Stimulated activated CD4-positive, alpha-beta T cell treated with anti-CD3 and anti-CD28 coated beads, Interleukin-4, amount 100 ng/mL, for 48 hours (primary cell): ENCODE measurements at regions not wholly inside any gene's neighbourhood (a gene's known extent, or its start where the extent isn't known, plus 50 kb on each side); places are given as distances from the start of the nearest gene placed in this dataset.

Source experiments
- DNase-seq, 2 donors: peaks; one replicate each; pipeline ENCODE4 v3.0.0-alpha.2; 2020; ENCODE audit warnings: low read depth in 2 of 2

- DNase-seq, result no peak
Observed at GRCh38 chr16:17591655-17592405, 121.1 kb upstream of the XYLT1 start.

- peak; percentile 27 to 48 for DNase-seq
Observed at GRCh38 chr16:17590711-17591654, 120.2 kb upstream of the XYLT1 start.

DNA sequence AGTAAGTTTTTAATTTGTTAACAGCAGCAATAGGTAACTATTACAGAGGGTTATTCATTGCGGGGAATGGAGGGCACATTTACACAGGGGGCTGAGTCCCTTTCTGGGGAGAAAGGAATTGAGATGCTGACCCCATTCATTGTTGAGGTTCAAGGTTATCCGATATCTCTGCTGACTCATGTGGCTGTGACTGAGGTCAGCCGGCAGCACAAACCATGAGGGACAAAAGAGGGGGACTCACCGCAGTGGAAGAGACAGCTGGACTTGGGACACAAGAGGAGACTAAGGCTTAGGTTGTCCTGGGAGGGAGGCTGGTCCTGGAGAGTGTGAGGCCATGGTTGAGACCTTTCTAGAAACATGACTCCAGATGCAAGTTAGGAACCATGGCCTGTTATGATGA, 119.1 kb upstream of the XYLT1 start:
- DNase-seq, result no peak

GRCh38 chr16:17585449-17586074, 114.8 kb upstream of the XYLT1 start:
- no peak for DNase-seq

GRCh38 chr16:17578981-17579874, 108.5 kb upstream of the XYLT1 start:
- peak; percentile 37 to 40 for DNase-seq

GRCh38 chr16:17574256-17574655, 103.5 kb upstream of the XYLT1 start:
- DNase-seq, result no peak

DNA sequence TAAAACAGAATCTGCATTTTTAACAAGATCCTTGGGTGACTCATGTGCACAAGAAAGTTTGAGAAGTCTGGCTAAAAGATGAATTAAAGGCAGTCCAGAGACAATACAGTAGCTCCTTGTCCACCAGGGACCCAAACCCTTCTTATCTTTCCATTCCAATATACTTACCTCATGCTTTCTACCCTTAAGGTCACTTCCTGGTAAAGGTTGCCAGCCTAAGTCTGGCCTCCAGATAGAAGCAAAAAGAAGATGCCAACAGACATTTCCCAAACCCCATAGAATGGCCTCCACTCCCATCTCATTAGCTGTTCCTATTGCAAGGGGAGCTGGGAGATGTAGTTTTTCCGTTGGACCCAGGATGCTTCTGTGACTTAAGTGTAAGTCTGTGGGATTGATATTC, 101.4 kb upstream of the XYLT1 start:
- no peak for DNase-seq

DNA sequence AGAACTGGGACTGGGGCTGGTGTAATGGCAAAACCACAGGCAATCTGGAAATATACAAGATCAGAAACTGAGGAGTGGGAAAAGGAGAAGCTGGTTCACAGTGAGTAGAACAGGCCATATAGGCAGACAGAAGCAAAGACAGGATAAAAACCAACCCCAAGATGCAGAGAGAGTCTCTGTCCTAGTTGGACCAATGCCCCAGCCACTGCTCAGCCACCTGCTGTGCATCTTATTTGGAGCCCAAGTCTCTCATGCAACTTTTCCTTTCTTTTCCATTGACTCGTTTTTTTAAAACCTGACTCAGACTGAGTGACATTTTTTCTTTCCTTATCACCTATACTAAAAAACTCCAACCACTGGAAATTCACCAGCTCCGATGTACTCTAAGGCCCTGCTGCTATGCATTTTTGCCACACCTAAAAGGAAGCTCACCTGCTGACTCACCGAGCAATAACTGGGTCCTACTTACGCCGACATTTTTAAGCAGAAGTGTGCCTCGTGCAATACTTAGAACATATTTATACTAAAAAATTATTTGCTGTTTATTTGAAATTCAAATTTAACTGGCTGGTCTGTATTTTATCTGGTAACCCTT, 100.8 kb upstream of the XYLT1 start:
- DNase-seq, result no peak

DNA sequence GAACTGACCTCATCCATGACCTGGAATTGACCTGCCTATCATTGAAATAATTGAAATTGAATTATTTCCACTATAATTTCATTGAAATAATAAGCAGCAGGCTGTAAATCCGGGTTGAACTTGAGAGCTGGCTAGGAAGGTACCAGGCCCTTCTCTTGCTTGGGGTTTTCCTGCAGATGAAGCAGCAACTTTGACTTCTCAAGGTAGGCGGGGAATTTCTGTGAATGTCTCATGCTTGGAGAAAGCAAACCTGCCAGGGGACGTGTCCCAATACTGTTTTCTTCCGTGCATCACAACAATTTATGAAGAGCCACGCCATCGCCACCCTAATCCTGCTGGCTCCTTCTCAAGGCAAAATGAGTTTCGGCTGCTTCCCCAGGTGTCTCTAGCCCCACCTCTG, 97.5 kb upstream of the XYLT1 start:
- DNase-seq, result no peak

GRCh38 chr16:17567455-17567854, 96.7 kb upstream of the XYLT1 start:
- DNase-seq, result no peak

DNA sequence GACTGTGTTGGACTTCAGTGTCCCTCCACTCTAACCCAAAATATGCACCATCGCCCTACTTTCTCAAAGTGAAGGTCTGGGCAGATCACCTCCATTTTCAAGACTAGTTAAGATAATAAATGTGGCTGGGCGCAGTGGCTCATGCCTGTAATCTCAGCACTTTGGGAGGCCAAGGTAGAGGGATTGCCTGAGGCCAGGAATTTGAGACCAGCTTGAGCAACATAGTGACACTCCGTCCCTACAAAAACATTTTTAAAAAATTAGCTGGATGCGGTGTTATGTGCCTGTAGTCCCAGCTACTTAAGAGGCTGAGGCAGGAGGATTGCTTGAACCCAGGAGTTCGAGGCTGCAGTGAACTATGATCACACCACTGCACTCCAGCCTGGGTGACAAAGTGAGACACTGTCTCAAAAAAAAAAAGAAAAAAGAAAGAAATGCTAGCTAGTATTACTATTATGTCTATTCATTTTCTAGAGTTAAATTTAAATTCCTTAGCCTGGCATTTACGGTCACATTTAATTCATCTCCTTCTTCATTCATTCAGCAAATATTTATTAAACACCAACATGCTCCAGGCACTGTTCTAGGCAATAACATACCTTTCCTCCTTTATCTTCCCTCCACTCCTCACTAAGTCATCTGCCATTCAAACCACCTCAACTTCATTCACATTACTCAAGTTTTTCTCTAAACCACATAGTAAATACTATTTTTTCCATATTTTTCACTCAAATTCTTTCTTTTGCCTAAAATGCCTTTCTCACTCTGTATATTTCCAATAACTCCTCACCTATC, 96.1 kb upstream of the XYLT1 start:
- no peak for DNase-seq

DNA sequence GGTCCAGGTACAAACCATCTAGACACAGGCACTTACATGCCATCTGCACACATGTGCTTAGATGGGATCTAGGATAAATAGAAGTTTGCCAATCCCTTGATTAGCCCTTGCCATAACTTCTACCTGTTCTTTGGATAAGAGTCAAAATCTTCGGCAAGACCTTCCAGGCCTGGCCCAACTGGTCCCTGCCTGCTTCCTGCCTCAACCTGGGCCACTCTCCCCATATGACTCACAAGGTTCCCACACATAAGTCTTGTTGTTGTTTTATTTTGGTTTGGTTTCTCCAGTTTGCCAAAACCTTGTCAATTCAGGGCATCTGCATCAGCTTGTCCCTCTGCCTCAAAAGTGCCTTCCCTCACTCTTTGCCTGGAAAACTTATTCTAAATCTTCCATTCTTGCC, 95.3 kb upstream of the XYLT1 start:
- no peak for DNase-seq

DNA sequence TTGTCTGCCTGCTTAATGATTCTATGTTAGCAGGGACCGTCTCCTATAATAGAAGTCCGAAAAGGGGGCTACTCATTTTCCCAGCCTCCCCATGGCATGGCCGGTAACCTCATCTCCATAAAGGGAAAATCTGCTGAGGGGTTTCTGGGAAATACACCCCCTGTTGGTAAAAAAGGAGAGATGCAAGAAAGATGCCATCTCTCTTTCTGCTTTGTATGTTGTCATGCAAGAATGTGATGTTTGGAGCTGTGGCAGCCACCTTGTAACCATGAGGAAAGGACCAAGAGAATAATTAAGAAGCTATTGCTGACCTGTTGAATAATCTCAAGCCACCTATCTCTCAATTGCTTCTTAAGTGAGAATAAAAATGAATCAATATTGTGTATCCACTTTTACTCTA, 94.8 kb upstream of the XYLT1 start:
- DNase-seq, result no peak

- DNase-seq, result no peak
Observed at GRCh38 chr16:17564856-17565255, 94.1 kb upstream of the XYLT1 start.

- no peak for DNase-seq
Observed at GRCh38 chr16:17563323-17564091, 92.7 kb upstream of the XYLT1 start.

DNA sequence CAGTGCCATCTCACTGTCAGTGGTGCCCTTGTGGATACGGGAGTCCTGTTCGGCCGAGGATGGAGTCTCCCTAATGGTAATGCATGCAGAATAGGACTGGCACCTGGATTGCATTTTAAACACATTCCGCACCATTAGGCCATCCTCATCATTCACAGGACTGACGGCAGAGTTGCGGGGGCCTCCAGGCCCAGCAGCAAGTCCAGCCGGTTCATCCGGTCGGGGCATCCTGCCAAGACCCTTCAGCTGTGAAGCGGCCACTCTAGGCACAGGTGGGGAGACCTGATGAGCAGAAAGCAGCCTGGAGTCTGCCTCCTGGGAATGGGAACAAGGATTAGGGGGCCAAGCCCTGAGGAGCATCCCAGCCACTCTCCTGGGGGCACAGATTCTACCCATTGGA, 90.3 kb upstream of the XYLT1 start:
- DNase-seq, result no peak

DNA sequence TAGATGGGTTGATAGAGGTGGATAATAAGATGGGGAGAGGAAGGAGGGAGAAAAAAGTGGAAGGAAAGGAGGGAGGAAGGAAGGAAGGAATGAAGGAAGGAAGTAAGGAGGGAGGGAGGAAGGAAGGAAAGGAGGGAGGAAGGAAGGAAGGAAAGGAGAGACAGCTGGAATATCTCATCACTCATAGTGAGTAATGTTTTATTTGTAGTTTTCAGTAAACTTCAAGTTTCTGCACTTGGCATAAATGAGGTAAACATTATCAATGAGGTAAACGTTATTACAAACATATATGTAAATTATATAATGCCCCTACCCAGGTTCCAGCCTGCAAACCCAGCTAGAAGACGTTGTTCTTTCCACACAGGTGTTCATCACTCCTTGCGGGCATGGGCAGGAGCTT, 89.8 kb upstream of the XYLT1 start:
- no peak for DNase-seq

DNA sequence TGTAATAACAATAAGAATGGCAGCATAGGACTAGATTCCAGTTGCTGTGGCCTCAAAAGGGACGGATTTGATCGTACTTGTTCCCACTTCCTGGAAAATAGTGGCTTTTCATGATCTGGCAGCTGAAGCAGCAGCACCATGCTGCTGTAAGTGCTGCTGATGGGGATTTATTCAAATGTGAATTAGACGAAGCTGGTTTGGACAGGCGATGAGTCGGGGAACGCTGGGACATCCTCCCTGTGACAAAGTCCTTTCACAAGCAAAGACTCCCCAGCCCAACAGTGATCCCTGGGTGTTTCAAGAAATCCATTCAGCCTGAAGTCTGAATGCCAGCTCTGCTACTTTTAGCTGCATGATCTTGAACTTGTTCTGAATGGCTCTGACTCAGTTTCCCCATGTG, 88.6 kb upstream of the XYLT1 start:
- no peak for DNase-seq

DNA sequence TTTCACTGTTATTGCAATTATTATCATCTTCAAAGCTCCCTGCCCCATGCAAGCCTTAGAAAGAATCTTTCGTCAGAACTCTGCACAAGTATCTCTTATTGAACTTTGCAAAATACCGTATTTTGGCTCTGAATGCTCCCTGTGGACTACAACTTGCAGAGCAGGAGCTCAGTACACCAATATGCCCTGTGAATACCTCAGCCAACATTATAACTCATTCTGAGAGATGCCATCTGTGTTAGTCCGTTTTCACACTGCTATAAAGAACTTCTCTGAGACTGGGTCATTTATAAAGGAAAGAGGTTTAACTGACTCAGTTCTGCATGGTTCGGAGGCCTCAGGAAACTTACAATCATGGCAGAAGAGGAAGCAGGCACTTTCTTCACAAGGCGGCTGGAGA, 87.2 kb upstream of the XYLT1 start:
- DNase-seq, result no peak

GRCh38 chr16:17557480-17557879, 86.7 kb upstream of the XYLT1 start:
- DNase-seq, result no peak
